Immature natural killer cell (primary cell): ENCODE measurements at regions not wholly inside any gene's neighbourhood (a gene's known extent, or its start where the extent isn't known, plus 50 kb on each side); places are given as distances from the start of the nearest gene placed in this dataset.

Experiments used
- DNase-seq, 3 donors: peaks; one replicate each; pipeline ENCODE4 v3.0.0; 2022; ENCODE audit warnings: mixed read lengths in 1 of 3
- H3K27ac Mint-ChIP-seq, 6 donors: one replicate each; pipeline ENCODE4 v1.8.0; 2020; ENCODE audit warnings: mixed read lengths in 6 of 6, mild to moderate bottlenecking in 5 of 6, inconsistent platforms in 4 of 6, moderate library complexity in 3 of 6
- H3K27me3 Mint-ChIP-seq, 3 donors: one replicate each; pipeline ENCODE4 v1.8.0; 2020 to 2021; ENCODE audit warnings: low read depth in 3 of 3, mild to moderate bottlenecking in 3 of 3, mixed read lengths in 3 of 3, moderate library complexity in 3 of 3, inconsistent platforms in 1 of 3
- H3K36me3 Mint-ChIP-seq, 3 donors: one replicate each; pipeline ENCODE4 v1.8.0; 2020; ENCODE audit warnings: mixed read lengths in 3 of 3, inconsistent platforms in 2 of 3, mild to moderate bottlenecking in 2 of 3
- H3K4me1 Mint-ChIP-seq, 2 donors: one replicate each; pipeline ENCODE4 v1.8.0; 2020; ENCODE audit warnings: inconsistent platforms in 2 of 2, mild to moderate bottlenecking in 2 of 2, mixed read lengths in 2 of 2, moderate library complexity in 1 of 2
- H3K4me3 Mint-ChIP-seq, 5 donors: one replicate each; pipeline ENCODE4 v1.8.0; 2020; ENCODE audit warnings: mild to moderate bottlenecking in 5 of 5, mixed read lengths in 5 of 5, inconsistent platforms in 3 of 5, moderate library complexity in 3 of 5
- H3K9me3 Mint-ChIP-seq, 6 donors: one replicate each; pipeline ENCODE4 v1.8.0; 2020; ENCODE audit warnings: mild to moderate bottlenecking in 6 of 6, mixed read lengths in 6 of 6, inconsistent platforms in 4 of 6, moderate library complexity in 3 of 6

DNA sequence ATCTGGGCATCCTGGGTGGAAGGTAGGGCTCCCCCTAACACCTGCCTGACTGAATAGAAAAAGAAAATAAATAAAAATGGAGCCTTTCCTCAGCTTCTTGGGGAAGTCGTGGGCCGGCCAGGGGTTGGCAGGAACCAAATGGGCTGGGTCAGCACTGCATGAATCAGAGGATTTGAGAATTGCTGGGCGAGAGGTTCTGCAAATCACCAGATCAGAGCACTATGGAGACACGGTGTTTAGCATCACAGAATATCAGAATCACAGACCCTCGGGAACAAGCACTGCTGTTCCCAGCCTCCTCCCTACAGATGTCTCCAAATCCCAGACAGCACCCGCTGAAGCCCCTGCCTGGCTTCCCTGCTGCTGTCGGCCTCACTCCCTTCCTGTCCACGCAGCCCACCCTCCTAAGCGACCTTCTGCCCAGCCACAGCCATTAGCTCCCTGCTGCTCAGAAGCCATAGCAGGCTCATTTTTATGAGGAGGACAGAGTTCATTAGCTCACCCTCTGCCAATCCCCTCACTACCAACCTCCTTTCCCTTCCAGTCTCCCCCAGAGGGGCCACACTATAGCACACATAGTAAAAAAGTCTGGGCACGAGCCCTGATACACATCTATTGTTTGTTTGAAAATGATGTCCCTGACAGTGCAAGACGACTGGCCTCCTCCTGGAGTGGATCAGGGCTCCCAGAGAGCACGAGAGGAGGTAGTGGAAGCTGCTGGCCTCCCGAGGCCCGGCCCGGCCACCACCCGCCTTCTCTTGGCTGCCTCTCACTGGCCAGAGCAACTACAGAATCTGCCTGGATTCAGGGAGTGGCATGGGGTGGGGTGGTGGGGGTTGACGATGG lies 64.6 kb upstream of the TAF1B start:
- peaks cover 2 to 9% (median 6%) of the 10 kb centered on the region in 3 donors for H3K27me3 Mint-ChIP-seq
- H3K4me1 Mint-ChIP-seq = peaks cover 36 to 46% of the 10 kb centered on the region in 2 donors
- peak overlapping the region in 3 of 6 donors; percentile 67 to 93 (median 75) for H3K27ac Mint-ChIP-seq
- no peaks in the 10 kb centered on the region for H3K9me3 Mint-ChIP-seq
- DNase-seq = no peak
- H3K36me3 Mint-ChIP-seq = no peaks in the 10 kb centered on the region
- H3K4me3 Mint-ChIP-seq = peak overlapping the region in 2 of 5 donors; percentile 18 to 30

DNA sequence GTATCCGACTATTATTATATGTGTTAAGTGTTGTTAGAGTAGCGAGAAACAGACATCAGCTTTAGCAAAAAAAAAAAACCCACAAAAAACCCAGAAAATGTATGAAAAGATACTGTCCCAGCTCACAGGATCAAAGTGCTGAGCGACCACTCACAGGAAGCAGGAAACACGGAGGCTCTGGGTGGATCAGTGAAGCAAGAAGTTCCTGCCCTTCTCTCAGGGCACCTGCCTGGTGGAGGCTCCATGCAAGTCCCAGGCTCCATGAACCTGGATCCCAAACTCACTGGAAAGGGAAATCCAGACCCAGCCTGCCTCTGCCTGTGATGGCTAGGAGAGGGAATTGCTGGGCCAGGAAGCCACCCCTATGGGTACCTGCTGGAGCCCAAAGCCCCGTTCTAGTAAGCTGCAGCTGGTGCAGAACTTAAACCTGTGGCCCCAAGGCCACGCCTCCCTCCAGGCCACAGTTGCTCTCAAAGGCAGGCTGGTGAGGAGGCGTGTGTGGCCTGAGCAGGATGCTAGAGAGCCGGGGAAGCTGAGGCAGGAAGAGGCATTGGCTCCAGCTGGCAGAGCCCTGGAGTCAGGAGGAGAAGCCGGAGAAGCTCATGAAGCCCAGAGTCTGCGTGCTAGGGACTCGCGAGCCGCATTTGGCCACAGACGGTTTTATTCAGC lies 63.5 kb upstream of the TAF1B start:
- H3K4me1 Mint-ChIP-seq = peaks cover 36 to 46% of the 10 kb centered on the region in 2 donors
- peak overlapping the region; percentile 88 to 95 (median 94) for H3K27ac Mint-ChIP-seq
- H3K9me3 Mint-ChIP-seq = no peaks in the 10 kb centered on the region
- no peaks in the 10 kb centered on the region for H3K36me3 Mint-ChIP-seq
- DNase-seq = peak; percentile 40 to 56 (median 49)
- peak overlapping the region; percentile 78 to 93 (median 84) for H3K4me3 Mint-ChIP-seq
- peaks cover 2 to 9% (median 6%) of the 10 kb centered on the region in 3 donors for H3K27me3 Mint-ChIP-seq

DNA sequence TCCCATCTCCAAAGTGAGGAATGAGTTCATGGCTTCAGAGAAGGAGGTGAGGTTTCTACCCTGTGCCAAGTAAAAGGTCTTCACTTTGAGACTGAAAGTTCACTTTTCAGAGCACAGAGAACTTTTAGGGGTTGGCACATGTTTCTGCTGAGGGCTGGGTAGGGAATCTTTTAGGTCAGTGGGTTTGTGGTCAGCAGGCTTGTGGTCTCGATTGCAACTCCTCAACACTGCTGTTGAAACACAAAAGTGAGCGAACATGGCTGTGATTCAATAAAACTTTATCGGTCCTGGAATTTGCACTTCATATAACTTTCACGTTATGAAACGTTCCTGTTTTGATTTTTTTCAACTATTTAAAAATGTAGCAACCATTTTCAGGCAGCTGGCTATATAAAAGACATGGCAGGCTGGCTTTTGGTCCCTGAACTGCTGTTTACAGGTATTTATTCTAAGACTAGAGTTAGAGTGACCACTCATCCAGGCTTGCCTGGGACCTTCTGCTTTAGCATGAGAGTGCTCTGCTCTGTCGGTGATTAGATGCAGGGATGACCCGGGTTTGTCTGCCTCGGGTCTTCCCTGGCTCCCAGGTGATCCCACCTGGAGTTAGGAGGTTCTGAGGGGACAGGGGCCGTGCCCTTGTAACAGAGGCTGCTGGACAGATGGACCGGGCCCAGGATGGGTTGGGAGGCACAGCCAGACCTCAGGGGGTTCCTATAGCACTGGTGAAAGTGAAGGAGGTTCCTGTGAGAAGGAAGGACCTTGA lies 62.7 kb upstream of the TAF1B start:
- Mint-ChIP-seq H3K27ac (peak overlapping the region; percentile 88 to 95 (median 94)), H3K4me1 (peaks cover 36 to 46% of the 10 kb centered on the region in 2 donors), H3K4me3 (peak overlapping the region; percentile 78 to 93 (median 84)), H3K9me3 (no peaks in the 10 kb centered on the region), H3K27me3 (peaks cover 2 to 9% (median 6%) of the 10 kb centered on the region in 3 donors), H3K36me3 (no peaks in the 10 kb centered on the region)
- DNase-seq = peak; percentile 61 to 67 (median 63)

DNA sequence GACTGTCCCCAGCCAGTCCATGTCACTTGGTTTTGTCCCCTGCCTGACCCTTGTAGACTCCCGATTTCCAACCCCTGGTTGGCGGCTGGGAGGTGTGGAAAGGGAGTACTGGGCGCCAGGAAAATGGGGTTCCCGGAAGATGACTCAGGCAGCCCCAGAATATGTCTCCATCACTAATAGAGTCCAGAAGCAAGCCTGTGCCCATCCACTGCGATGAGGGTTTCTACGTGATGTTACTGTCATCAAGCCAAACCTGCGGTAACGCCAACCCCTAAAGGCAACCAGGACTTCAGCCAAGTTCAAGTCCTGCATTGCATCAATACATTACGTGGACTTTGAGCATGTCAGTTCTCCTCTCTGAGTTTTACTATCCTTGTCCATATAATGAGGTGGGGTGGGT lies 62.0 kb upstream of the TAF1B start:
- no peaks in the 10 kb centered on the region for H3K9me3 Mint-ChIP-seq
- no peak overlapping the region for H3K4me3 Mint-ChIP-seq
- no peaks in the 10 kb centered on the region for H3K36me3 Mint-ChIP-seq
- H3K4me1 Mint-ChIP-seq = peaks cover 36 to 46% of the 10 kb centered on the region in 2 donors
- no peak overlapping the region for H3K27ac Mint-ChIP-seq
- H3K27me3 Mint-ChIP-seq = peaks cover 2 to 9% (median 6%) of the 10 kb centered on the region in 3 donors
- DNase-seq = no peak

DNA sequence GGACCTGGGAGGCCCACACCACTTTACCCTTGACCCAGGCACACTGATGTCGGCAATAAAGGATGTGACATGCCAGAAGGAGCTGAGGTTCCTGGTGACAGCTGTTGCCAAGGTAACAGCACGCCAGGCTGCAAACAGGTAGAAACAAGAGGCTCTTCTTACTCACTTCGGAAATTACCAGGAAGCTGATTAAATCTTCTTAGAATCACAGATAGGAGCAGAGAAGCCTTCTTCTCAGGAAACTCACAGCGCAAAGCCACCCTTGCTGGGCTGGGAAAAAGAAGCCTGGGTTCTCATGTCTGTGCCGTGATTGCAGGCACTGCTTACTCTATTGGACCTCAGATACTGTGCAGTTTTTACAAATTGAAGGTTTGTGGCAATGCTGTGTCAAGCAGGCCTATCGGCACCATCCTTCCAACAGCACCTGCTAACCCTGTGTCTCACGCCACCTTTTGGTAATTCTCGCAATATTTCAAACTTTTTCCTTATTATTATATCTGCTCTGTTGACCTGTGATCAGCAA lies 61.0 kb upstream of the TAF1B start:
- peaks cover 2 to 9% (median 6%) of the 10 kb centered on the region in 3 donors for H3K27me3 Mint-ChIP-seq
- DNase-seq = peak; percentile 42 to 56 (median 48)
- H3K9me3 Mint-ChIP-seq = no peaks in the 10 kb centered on the region
- peaks cover 39 to 53% of the 10 kb centered on the region in 2 donors for H3K4me1 Mint-ChIP-seq
- no peaks in the 10 kb centered on the region for H3K36me3 Mint-ChIP-seq
- peak overlapping the region in 4 of 5 donors; percentile 3 to 68 (median 16) for H3K4me3 Mint-ChIP-seq
- H3K27ac Mint-ChIP-seq = peak overlapping the region; percentile 0 to 82 (median 78)

DNA sequence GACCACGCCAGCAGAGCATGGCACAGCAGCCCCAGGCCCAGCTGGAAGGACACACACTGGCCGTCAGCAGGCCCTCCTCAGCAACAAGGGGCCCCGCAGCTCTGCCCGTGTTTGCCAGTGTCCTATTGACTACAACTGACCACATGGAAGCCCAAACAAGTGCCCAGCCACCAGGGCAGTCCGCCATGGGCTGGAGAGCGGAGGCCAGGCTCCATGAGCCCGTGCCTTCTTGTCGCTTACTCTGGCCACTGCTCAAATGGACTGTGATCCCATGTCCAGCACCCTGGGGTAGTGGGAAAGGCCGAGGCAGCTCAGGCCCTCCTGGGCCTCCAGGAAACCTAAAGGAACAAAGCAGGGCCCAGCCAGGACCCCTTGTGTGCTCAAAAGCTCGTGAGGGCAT lies 53.9 kb upstream of the TAF1B start:
- H3K36me3 Mint-ChIP-seq = no peaks in the 10 kb centered on the region
- no peak overlapping the region for H3K27ac Mint-ChIP-seq
- DNase-seq = no peak
- no peak overlapping the region for H3K4me3 Mint-ChIP-seq
- peaks cover 10 to 24% of the 10 kb centered on the region in 2 donors for H3K4me1 Mint-ChIP-seq
- H3K27me3 Mint-ChIP-seq = peaks cover 0 to 5% (median 2%) of the 10 kb centered on the region in 3 donors
- H3K9me3 Mint-ChIP-seq = peaks cover 0 to 3% (median 0%) of the 10 kb centered on the region in 6 donors

DNA sequence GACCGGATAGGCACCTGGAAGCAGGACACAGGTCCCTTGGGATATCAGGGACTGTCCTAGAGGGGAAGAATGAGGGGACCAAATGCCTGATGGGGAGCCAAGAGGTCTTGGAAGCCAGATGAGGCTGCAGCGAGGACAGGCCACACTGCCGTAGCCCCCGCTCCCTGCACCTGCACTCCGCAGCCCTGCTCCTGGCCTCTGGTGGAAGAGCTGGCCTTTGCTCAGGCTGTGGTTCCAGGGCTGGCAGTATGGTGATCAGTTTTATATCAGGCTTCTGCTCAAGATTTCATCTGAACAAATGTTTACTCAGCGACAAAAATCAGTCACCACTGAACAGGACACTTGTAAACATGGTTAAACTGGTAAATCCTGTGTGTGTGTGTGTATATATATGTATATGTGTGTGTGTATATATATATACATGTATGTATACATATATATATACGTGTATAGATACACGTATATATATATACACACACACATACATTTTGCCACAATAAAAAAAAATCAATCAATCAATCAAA lies 52.5 kb upstream of the TAF1B start:
- Mint-ChIP-seq H3K4me3 (no peak overlapping the region), H3K36me3 (no peaks in the 10 kb centered on the region), H3K27ac (no peak overlapping the region), H3K9me3 (peaks cover 0 to 3% (median 0%) of the 10 kb centered on the region in 6 donors), H3K4me1 (peaks cover 10 to 24% of the 10 kb centered on the region in 2 donors), H3K27me3 (peaks cover 0 to 5% (median 2%) of the 10 kb centered on the region in 3 donors)
- no peak for DNase-seq

DNA sequence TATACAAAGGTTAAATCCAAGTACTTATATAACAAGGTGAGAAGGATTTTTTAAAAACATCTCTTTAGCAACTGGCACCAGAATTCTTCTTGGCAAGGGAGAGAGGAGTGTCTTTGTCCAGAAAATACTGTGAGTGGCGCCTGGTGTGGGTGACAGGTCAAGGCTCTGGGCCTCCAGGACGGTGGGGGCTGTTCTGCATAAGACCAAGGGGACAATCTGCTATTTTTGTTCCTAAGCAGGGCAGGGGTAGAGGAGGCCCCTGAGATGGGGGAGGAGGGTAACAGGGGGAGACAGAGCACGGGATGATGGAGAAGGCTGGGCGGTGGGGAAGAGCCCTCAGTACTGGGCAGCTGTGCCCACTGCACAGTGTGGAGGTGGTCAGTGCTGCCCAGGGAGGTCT lies 51.6 kb upstream of the TAF1B start:
- Mint-ChIP-seq H3K36me3 (no peaks in the 10 kb centered on the region), H3K27me3 (peaks cover 0 to 5% (median 2%) of the 10 kb centered on the region in 3 donors), H3K4me3 (no peak overlapping the region), H3K27ac (peak overlapping the region in 1 of 6 donors; percentile 65), H3K4me1 (peaks cover 10 to 26% of the 10 kb centered on the region in 2 donors), H3K9me3 (peaks cover 0 to 3% (median 0%) of the 10 kb centered on the region in 6 donors)
- no peak for DNase-seq

DNA sequence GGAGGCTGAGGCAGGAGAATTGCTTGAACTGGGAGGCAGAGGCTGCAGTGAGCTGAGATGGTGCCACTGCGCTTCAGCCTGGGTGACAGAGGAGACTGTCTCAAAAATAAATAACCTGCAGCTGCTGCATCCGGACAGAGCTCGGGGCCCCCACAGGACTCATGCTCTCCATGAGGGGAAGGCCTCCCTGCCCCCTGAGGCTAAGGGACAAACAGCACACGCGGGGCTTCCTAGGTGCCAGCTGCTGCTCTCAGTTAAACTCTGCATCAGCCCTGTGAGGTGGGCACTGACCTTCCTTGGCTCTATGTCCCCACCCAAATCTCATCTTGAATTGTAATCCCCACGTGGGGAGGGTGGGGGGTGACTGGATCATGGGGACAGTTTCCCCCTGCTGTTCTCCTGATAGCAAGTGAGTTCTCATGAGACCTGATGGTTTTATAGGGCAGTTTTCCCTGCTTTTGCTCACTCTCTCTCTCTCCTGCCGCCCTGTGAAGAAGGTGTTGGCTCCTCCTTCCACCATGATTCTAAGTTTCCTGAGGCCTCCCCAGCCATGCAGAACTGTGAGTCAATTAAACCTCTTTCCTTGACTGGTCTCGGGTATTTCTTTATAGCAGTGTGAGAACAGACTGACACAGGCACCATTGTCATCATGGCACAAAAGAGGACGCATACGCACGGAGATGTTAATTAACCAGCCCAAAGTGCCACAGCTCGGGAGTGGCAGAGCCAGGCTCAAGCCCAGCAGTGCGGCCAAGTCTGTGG lies 49.9 kb upstream of the TAF1B start:
- Mint-ChIP-seq H3K4me3 (no peak overlapping the region), H3K36me3 (no peaks in the 10 kb centered on the region), H3K9me3 (no peaks in the 10 kb centered on the region), H3K27ac (peak overlapping the region in 3 of 6 donors; percentile 9 to 59 (median 9)), H3K4me1 (peaks cover 10 to 24% of the 10 kb centered on the region in 2 donors), H3K27me3 (peaks cover 0 to 2% (median 0%) of the 10 kb centered on the region in 3 donors)
- DNase-seq = no peak
